ENCODE measurements at regions not wholly inside any gene's neighbourhood (a gene's known extent, or its start where the extent isn't known, plus 50 kb on each side); places are given as distances from the start of the nearest gene placed in this dataset.

DNA sequence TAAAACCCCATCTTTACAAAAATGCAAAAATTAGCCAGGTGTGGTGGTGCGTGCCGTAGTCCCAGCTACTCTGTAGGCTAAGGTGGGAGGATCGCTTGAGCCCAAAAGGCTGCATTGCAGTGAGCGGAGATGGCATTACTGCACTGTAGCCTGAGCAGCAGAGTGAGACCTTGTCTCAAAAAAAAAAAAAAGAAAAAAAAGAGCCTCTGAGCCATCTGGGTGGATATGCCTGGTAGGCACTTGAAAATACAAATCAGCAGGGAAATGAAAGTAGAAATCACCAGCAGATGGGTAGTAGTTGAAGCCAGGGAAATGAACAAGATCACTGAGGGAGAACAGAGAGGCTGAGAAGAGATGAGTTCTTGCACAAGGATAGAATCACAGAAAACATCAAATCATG is 131.0 kb upstream of the HMCN1 start:
- TF ChIP-seq EZH2phosphoT487 (IDR thresholded peaks at IDR 0.05; ENCODE audit: borderline replicate concordance, low read length): no peak
- TF ChIP-seq, protein P1, sequence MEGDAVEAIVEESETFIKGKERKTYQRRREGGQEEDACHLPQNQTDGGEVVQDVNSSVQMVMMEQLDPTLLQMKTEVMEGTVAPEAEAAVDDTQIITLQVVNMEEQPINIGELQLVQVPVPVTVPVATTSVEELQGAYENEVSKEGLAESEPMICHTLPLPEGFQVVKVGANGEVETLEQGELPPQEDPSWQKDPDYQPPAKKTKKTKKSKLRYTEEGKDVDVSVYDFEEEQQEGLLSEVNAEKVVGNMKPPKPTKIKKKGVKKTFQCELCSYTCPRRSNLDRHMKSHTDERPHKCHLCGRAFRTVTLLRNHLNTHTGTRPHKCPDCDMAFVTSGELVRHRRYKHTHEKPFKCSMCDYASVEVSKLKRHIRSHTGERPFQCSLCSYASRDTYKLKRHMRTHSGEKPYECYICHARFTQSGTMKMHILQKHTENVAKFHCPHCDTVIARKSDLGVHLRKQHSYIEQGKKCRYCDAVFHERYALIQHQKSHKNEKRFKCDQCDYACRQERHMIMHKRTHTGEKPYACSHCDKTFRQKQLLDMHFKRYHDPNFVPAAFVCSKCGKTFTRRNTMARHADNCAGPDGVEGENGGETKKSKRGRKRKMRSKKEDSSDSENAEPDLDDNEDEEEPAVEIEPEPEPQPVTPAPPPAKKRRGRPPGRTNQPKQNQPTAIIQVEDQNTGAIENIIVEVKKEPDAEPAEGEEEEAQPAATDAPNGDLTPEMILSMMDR (IDR thresholded peaks at IDR 0.05; ENCODE audit: low read depth, low read length, poor library complexity, severe bottlenecking): no peak
- no peak overlapping the region for H3K4me3 ChIP-seq (ENCODE audit: low read length)
- no peak overlapping the region for H3K27ac ChIP-seq (ENCODE audit: low read depth, low read length)
- H3K9me2 ChIP-seq (replicated peaks; ENCODE audit: control insufficient read depth, low read length): no peaks in the 10 kb centered on the region
- H3K36me3 ChIP-seq (ENCODE audit: control insufficient read depth, low read length): no peaks in the 10 kb centered on the region
- H3K4me2 ChIP-seq (ENCODE audit: low read length): no peak overlapping the region
- peaks cover 3% of the 10 kb centered on the region; the same call in 1 of the 2 replicates for H3K27me3 ChIP-seq (ENCODE audit: control insufficient read depth, low read length)
- H4K20me1 ChIP-seq (ENCODE audit: control insufficient read depth, insufficient read depth, low read depth, low read length): no peaks in the 10 kb centered on the region
- H3K79me2 ChIP-seq (ENCODE audit: control insufficient read depth, low read length): no peaks in the 10 kb centered on the region
- H3K4me1 ChIP-seq (ENCODE audit: control insufficient read depth, low read length): peaks cover 6% of the 10 kb centered on the region
- H3F3A ChIP-seq (ENCODE audit: control insufficient read depth, insufficient read depth): no peaks in the 10 kb centered on the region
- H3K9me3 ChIP-seq (ENCODE audit: control insufficient read depth, insufficient read depth, low read length): no peaks in the 10 kb centered on the region

- H3K27ac ChIP-seq (ENCODE audit: low read depth, low read length): no peak overlapping the region
These were observed 133.0 kb upstream of the HMCN1 start for GRCh38 chr1:185601189-185601588.

DNA sequence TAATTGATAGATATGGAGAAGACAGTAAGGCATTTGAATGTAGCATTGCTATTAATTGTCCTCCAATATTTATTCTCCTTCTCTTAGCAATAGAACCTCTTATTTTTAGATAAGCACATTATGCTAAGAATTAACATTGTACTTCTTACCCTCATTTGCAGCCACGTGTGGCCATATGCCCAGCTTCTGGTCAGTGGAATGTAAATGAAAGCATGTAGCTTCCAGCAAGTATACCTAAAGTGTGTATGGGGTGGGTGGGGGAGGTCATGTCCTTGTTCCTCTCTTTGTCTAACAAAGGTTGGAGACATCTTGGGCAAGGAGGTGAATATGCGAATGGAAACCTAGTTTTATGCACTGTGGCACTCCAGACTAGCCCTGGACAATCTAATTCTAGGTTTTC is 133.6 kb upstream of the HMCN1 start:
- no peak for TF ChIP-seq EZH2phosphoT487 (IDR thresholded peaks at IDR 0.05; ENCODE audit: borderline replicate concordance, low read length)
- TF ChIP-seq, protein P1 (IDR thresholded peaks at IDR 0.05; ENCODE audit: low read depth, low read length, poor library complexity, severe bottlenecking): no peak
- H3K9me3 ChIP-seq (ENCODE audit: control insufficient read depth, insufficient read depth, low read length): no peaks in the 10 kb centered on the region
- H3K9me2 ChIP-seq (replicated peaks; ENCODE audit: control insufficient read depth, low read length): no peaks in the 10 kb centered on the region
- H4K20me1 ChIP-seq (ENCODE audit: control insufficient read depth, insufficient read depth, low read depth, low read length): no peaks in the 10 kb centered on the region
- H3K27me3 ChIP-seq (ENCODE audit: control insufficient read depth, low read length): peaks cover 3% of the 10 kb centered on the region; the same call in 1 of the 2 replicates
- H3K36me3 ChIP-seq (ENCODE audit: control insufficient read depth, low read length): no peaks in the 10 kb centered on the region
- H3F3A ChIP-seq (ENCODE audit: control insufficient read depth, insufficient read depth): no peaks in the 10 kb centered on the region
- H3K79me2 ChIP-seq (ENCODE audit: control insufficient read depth, low read length): no peaks in the 10 kb centered on the region
- H3K27ac ChIP-seq (ENCODE audit: low read depth, low read length): no peak overlapping the region
- H3K4me2 ChIP-seq (ENCODE audit: low read length): no peak overlapping the region
- H3K4me3 ChIP-seq (ENCODE audit: low read length): no peak overlapping the region
- H3K4me1 ChIP-seq (ENCODE audit: control insufficient read depth, low read length): no peaks in the 10 kb centered on the region

More at GRCh38 chr1:185601189-185601588, 133.0 kb upstream of the HMCN1 start:
- Histone ChIP-seq H3K4me1 (ENCODE audit: control insufficient read depth, low read length) (no peaks in the 10 kb centered on the region), H3K27me3 (ENCODE audit: control insufficient read depth, low read length) (peaks cover 3% of the 10 kb centered on the region; the same call in 1 of the 2 replicates), H3K4me2 (ENCODE audit: low read length) (no peak overlapping the region), H3K36me3 (ENCODE audit: control insufficient read depth, low read length) (no peaks in the 10 kb centered on the region), H3K9me3 (ENCODE audit: control insufficient read depth, insufficient read depth, low read length) (no peaks in the 10 kb centered on the region), H3K9me2 (replicated peaks; ENCODE audit: control insufficient read depth, low read length) (no peaks in the 10 kb centered on the region), H3K4me3 (ENCODE audit: low read length) (no peak overlapping the region), H3K79me2 (ENCODE audit: control insufficient read depth, low read length) (no peaks in the 10 kb centered on the region), H3F3A (ENCODE audit: control insufficient read depth, insufficient read depth) (no peaks in the 10 kb centered on the region), H4K20me1 (ENCODE audit: control insufficient read depth, insufficient read depth, low read depth, low read length) (no peaks in the 10 kb centered on the region)
- no peak for TF ChIP-seq EZH2phosphoT487 (IDR thresholded peaks at IDR 0.05; ENCODE audit: borderline replicate concordance, low read length)
- TF ChIP-seq, protein P1 (IDR thresholded peaks at IDR 0.05; ENCODE audit: low read depth, low read length, poor library complexity, severe bottlenecking): no peak
